NCI-H1436 treated with DMSO at 0.1 percent for 48 hours (cell line): ENCODE measurements at regions not wholly inside any gene's neighbourhood (a gene's known extent, or its start where the extent isn't known, plus 50 kb on each side); places are given as distances from the start of the nearest gene placed in this dataset.

Source experiments
- DNase-seq: peaks from one replicate; lab custom pipeline; 2025; lab: John Stamatoyannopoulos, UW

GRCh38 chrX:45745479-45745878 is 544.8 kb upstream of the DIPK2B start:
- DNase-seq, result no peak

- no peak for DNase-seq
These were observed 543.4 kb upstream of the DIPK2B start for GRCh38 chrX:45743906-45744625.

- DNase-seq, result no peak
These were observed 542.4 kb upstream of the DIPK2B start for GRCh38 chrX:45743081-45743533.

- no peak for DNase-seq
These were observed 539.6 kb upstream of the DIPK2B start for GRCh38 chrX:45740291-45740690.

- no peak for DNase-seq
These were observed 534.9 kb upstream of the DIPK2B start for GRCh38 chrX:45735571-45735970.

GRCh38 chrX:45731448-45731847 is 530.8 kb upstream of the DIPK2B start:
- DNase-seq, result no peak

GRCh38 chrX:45727761-45728160 is 527.1 kb upstream of the DIPK2B start:
- no peak for DNase-seq

GRCh38 chrX:45722471-45722870 is 521.8 kb upstream of the DIPK2B start:
- no peak for DNase-seq

- no peak for DNase-seq
These were observed 519.2 kb upstream of the DIPK2B start for GRCh38 chrX:45719751-45720501.

GRCh38 chrX:45718676-45719075 is 518.0 kb upstream of the DIPK2B start:
- no peak for DNase-seq

GRCh38 chrX:45716750-45717149 is 516.1 kb upstream of the DIPK2B start:
- DNase-seq, result no peak

- DNase-seq, result no peak
These were observed 515.1 kb upstream of the DIPK2B start for GRCh38 chrX:45715748-45716147.

- no peak for DNase-seq
These were observed 514.2 kb upstream of the DIPK2B start for GRCh38 chrX:45714866-45715265.

- DNase-seq, result no peak
These were observed 511.4 kb upstream of the DIPK2B start for GRCh38 chrX:45712067-45712466.

GRCh38 chrX:45711231-45711630 is 510.6 kb upstream of the DIPK2B start:
- DNase-seq, result no peak

- DNase-seq, result no peak
These were observed 509.6 kb upstream of the DIPK2B start for GRCh38 chrX:45710081-45710801.

- no peak for DNase-seq
These were observed 508.7 kb upstream of the DIPK2B start for GRCh38 chrX:45709381-45709780.

- DNase-seq, result no peak
These were observed 498.5 kb upstream of the DIPK2B start for GRCh38 chrX:45699158-45699557.

GRCh38 chrX:45697591-45697990 is 496.9 kb upstream of the DIPK2B start:
- no peak for DNase-seq

GRCh38 chrX:45696736-45697135 is 496.1 kb upstream of the DIPK2B start:
- no peak for DNase-seq

- no peak for DNase-seq
These were observed 489.3 kb upstream of the DIPK2B start for GRCh38 chrX:45689971-45690370.

GRCh38 chrX:45683914-45684313 is 483.2 kb upstream of the DIPK2B start:
- no peak for DNase-seq

GRCh38 chrX:45681891-45682290 is 481.2 kb upstream of the DIPK2B start:
- no peak for DNase-seq
